GM19025 (cell line): ENCODE measurements at regions not wholly inside any gene's neighbourhood (a gene's known extent, or its start where the extent isn't known, plus 50 kb on each side); places are given as distances from the start of the nearest gene placed in this dataset.

Experiments
- ATAC-seq: cut with Tn5 transposase; IDR thresholded peaks from one replicate; pipeline ENCODE4 v1.9.1; 2021; ENCODE audit warnings: mild to moderate bottlenecking, low read depth, moderate library complexity; ENCODE audit not compliant: unreplicated experiment

- ATAC-seq: no peak
These were observed 50.6 kb upstream of the MPEG1 start for GRCh38 chr11:59263225-59263894.
